Large intestine (tissue), 3 donors: ENCODE measurements at regions not wholly inside any gene's neighbourhood (a gene's known extent, or its start where the extent isn't known, plus 50 kb on each side); places are given as distances from the start of the nearest gene placed in this dataset.

Experiments used
- DNase-seq, 2 donors: peaks; one replicate each; pipeline versions ENCODE4 v3.0.0 to v3.0.0-alpha.2; 2013
- H3K27ac ChIP-seq: one replicate; pipeline ENCODE4 v1.5.1; 2013; ENCODE audit warnings: low read length
- H3K27me3 ChIP-seq: 2 replicates; pipeline ENCODE4 v1.6.1; 2013; ENCODE audit warnings: low read length; ENCODE audit not compliant: control insufficient read depth, insufficient read depth
- H3K36me3 ChIP-seq: 2 replicates; pipeline ENCODE4 v1.6.1; 2013; ENCODE audit warnings: low read length; ENCODE audit not compliant: control insufficient read depth, insufficient read depth
- H3K4me1 ChIP-seq: one replicate; pipeline ENCODE4 v1.6.1; 2013; ENCODE audit warnings: low read length; ENCODE audit not compliant: control insufficient read depth, insufficient read depth
- H3K4me3 ChIP-seq: one replicate; pipeline ENCODE4 v1.5.1; 2013; ENCODE audit warnings: low read length
- H3K9me3 ChIP-seq: one replicate; pipeline ENCODE4 v1.6.1; 2013; ENCODE audit warnings: mild to moderate bottlenecking, low read depth, low read length, moderate library complexity; ENCODE audit not compliant: control insufficient read depth
- WGBS: methylation state at CpG from one replicate; pipeline ENCODE4 v1.1.5; 2013; ENCODE audit warnings: low lambda C conversion rate; ENCODE audit not compliant: insufficient coverage; 5-methylcytosine and 5-hydroxymethylcytosine counted together

GRCh38 chr2:120994301-120994995, 258.8 kb downstream of the GLI2 start:
- DNase-seq, result no peak
- H3K27me3 ChIP-seq, result peaks cover 19% of the 10 kb centered on the region
- WGBS, result no CpG with 5 or more reads among the region's 14 CpGs

GRCh38 chr2:120995152-120995551, 259.5 kb downstream of the GLI2 start:
- DNase-seq, result no peak
- peaks cover 2% of the 10 kb centered on the region for H3K9me3 ChIP-seq
- H3K4me1 ChIP-seq, result no peaks in the 10 kb centered on the region
- H3K4me3 ChIP-seq, result no peak overlapping the region
- H3K27me3 ChIP-seq, result peaks cover 22% of the 10 kb centered on the region
- H3K36me3 ChIP-seq, result peaks cover 2% of the 10 kb centered on the region
- H3K27ac ChIP-seq, result no peak overlapping the region
- WGBS, result 59% methylated on average over 4 of the region's 7 CpGs

More at GRCh38 chr2:120994301-120994995, 258.8 kb downstream of the GLI2 start:
- peaks cover 5% of the 10 kb centered on the region for H3K36me3 ChIP-seq
- no peak overlapping the region for H3K4me3 ChIP-seq
- H3K9me3 ChIP-seq, result peaks cover 2% of the 10 kb centered on the region
- no peaks in the 10 kb centered on the region for H3K4me1 ChIP-seq
- no peak overlapping the region for H3K27ac ChIP-seq

- Histone ChIP-seq H3K27ac (no peak overlapping the region), H3K4me3 (no peak overlapping the region), H3K27me3 (peaks cover 22% of the 10 kb centered on the region), H3K4me1 (no peaks in the 10 kb centered on the region), H3K36me3 (peaks cover 2% of the 10 kb centered on the region), H3K9me3 (peaks cover 2% of the 10 kb centered on the region)
- 100% methylated on average over 2 of the region's 15 CpGs for WGBS
- no peak for DNase-seq
Measured at GRCh38 chr2:120995656-120996190, 260.1 kb downstream of the GLI2 start.

GRCh38 chr2:120999377-121000097, 263.9 kb downstream of the GLI2 start:
- peaks cover 18% of the 10 kb centered on the region for H3K27me3 ChIP-seq
- 100% methylated on average over 1 of the region's 6 CpGs for WGBS
- no peak overlapping the region for H3K27ac ChIP-seq
- no peaks in the 10 kb centered on the region for H3K36me3 ChIP-seq
- no peak for DNase-seq
- no peak overlapping the region for H3K4me3 ChIP-seq
- peaks cover 2% of the 10 kb centered on the region for H3K4me1 ChIP-seq
- peaks cover 2% of the 10 kb centered on the region for H3K9me3 ChIP-seq

DNA sequence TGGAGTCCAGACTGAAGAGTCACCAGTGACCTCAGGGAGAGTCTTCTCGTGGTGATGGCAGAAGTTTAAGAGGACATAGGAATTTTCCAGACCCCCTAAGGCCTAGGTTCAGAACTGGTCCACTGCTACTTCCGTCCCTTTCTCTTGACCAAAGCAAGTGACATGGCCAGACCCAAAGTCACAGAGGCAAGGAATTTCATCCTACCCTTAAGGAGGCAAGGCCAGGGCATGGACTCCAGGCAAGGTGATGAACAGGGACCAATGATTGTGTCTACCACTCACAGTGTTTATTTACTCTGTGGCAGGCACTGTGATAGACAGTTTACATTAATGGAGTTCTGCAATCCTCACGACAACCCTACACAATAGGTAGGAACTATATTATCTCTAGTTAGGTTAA, 265.1 kb downstream of the GLI2 start:
- Histone ChIP-seq H3K27me3 (peaks cover 23% of the 10 kb centered on the region), H3K9me3 (peaks cover 2% of the 10 kb centered on the region), H3K4me1 (peaks cover 2% of the 10 kb centered on the region), H3K27ac (no peak overlapping the region), H3K36me3 (no peaks in the 10 kb centered on the region), H3K4me3 (no peak overlapping the region)
- no peak for DNase-seq
- no CpG with 5 or more reads among the region's 3 CpGs for WGBS

GRCh38 chr2:121001641-121002040, 266.0 kb downstream of the GLI2 start:
- no peak for DNase-seq
- H3K4me1 ChIP-seq, result peaks cover 2% of the 10 kb centered on the region
- no peak overlapping the region for H3K27ac ChIP-seq
- peaks cover under 1% of the 10 kb centered on the region for H3K9me3 ChIP-seq
- no peaks in the 10 kb centered on the region for H3K36me3 ChIP-seq
- peaks cover 22% of the 10 kb centered on the region for H3K27me3 ChIP-seq
- no peak overlapping the region for H3K4me3 ChIP-seq

DNA sequence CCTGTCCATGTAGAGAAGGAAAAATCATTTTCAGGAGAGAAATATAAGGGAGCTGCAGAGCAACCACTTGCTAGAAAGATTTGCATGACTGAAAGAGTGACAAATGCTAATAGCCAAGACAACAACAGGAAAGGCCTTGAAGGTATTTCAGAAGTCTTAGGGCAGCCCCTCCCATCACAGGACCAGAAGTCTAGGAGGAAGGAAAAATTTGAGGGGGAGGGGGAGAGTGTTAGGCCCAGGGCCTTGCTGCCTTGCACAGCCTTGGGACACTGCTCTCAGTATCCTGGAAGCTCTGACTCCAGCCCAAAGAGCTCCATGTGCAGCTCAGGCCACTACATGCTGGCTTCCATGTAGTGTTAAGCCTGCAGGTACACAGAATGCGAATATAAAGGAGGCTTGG, 266.9 kb downstream of the GLI2 start:
- Histone ChIP-seq H3K4me1 (peaks cover 2% of the 10 kb centered on the region), H3K9me3 (no peaks in the 10 kb centered on the region), H3K4me3 (no peak overlapping the region), H3K27ac (no peak overlapping the region), H3K36me3 (no peaks in the 10 kb centered on the region), H3K27me3 (peaks cover 21% of the 10 kb centered on the region)
- no peak for DNase-seq
- WGBS, result 0% methylated on average over 1 of the region's 1 CpG

- no peak overlapping the region for H3K27ac ChIP-seq
- H3K36me3 ChIP-seq, result no peaks in the 10 kb centered on the region
- H3K27me3 ChIP-seq, result peaks cover 21% of the 10 kb centered on the region
- peaks cover 2% of the 10 kb centered on the region for H3K4me1 ChIP-seq
- no peaks in the 10 kb centered on the region for H3K9me3 ChIP-seq
- peak in 1 of 2 donors; percentile 16 for DNase-seq
- H3K4me3 ChIP-seq, result no peak overlapping the region
- no CpG with 5 or more reads among the region's 5 CpGs for WGBS
Measured at GRCh38 chr2:121003391-121003790, 267.7 kb downstream of the GLI2 start.

DNA sequence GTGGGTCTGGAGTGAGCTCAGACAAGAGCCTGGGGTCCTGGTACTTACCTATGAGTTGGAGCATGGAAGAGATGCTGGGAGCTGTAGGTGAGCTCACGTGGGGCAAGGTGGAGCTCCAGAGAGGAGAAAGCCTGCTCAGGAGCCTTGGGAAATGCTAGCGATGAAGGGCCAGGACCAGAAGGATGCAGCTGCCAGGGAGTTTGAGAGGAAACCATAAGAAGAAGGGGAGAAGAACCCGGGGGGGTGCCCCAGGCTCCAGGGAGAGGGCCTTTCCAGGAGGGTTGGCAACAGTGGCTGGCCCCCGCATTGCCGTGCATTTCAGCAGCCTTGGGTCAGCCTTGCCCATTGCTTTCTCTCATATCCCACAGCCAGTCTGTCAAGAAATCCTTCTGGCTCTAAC, 268.7 kb downstream of the GLI2 start:
- no peak for DNase-seq
- H3K9me3 ChIP-seq, result no peaks in the 10 kb centered on the region
- H3K4me3 ChIP-seq, result no peak overlapping the region
- no CpG with 5 or more reads among the region's 5 CpGs for WGBS
- no peaks in the 10 kb centered on the region for H3K36me3 ChIP-seq
- H3K27me3 ChIP-seq, result peaks cover 21% of the 10 kb centered on the region
- peaks cover 2% of the 10 kb centered on the region for H3K4me1 ChIP-seq
- H3K27ac ChIP-seq, result no peak overlapping the region

GRCh38 chr2:121004950-121005349, 269.3 kb downstream of the GLI2 start:
- Histone ChIP-seq H3K4me1 (peaks cover 2% of the 10 kb centered on the region), H3K9me3 (no peaks in the 10 kb centered on the region), H3K36me3 (no peaks in the 10 kb centered on the region), H3K27me3 (peaks cover 16% of the 10 kb centered on the region), H3K4me3 (no peak overlapping the region), H3K27ac (no peak overlapping the region)
- DNase-seq, result no peak
- WGBS, result 80% methylated on average over 2 of the region's 6 CpGs
